ENCODE measurements at regions not wholly inside any gene's neighbourhood (a gene's known extent, or its start where the extent isn't known, plus 50 kb on each side); places are given as distances from the start of the nearest gene placed in this dataset.

- H3K4me1 ChIP-seq (ENCODE audit: low read depth, poor library complexity, severe bottlenecking) = no peaks in the 10 kb centered on the region
- H4K20me1 ChIP-seq (ENCODE audit: insufficient read depth) = no peaks in the 10 kb centered on the region
- H3K4me3 ChIP-seq (IDR thresholded peaks at IDR 0.05; ENCODE audit: insufficient read depth, low read depth, low read length) = no peak overlapping the region
- H3K4me2 ChIP-seq = no peak overlapping the region
- no peaks in the 10 kb centered on the region for H3K36me3 ChIP-seq (ENCODE audit: insufficient read depth)
- no peak overlapping the region for H2AFZ ChIP-seq (ENCODE audit: low read depth)
- no peak for TF ChIP-seq CTCF (conservative IDR thresholded peaks at IDR 0.05; ENCODE audit: low read depth, low read length)
- no peaks in the 10 kb centered on the region for H3K27me3 ChIP-seq (ENCODE audit: insufficient read depth, low read depth)
- H3K27ac ChIP-seq = no peak overlapping the region
- H3K79me2 ChIP-seq (ENCODE audit: insufficient read depth, low read depth) = no peaks in the 10 kb centered on the region
- H3K9ac ChIP-seq = no peak overlapping the region
Observed at GRCh38 chr3:35488526-35488925, 150.8 kb upstream of the ARPP21 start.

GRCh38 chr3:35492841-35493240 lies 146.5 kb upstream of the ARPP21 start:
- TF ChIP-seq CTCF (conservative IDR thresholded peaks at IDR 0.05; ENCODE audit: low read depth, low read length) = no peak
- H4K20me1 ChIP-seq (ENCODE audit: insufficient read depth) = no peaks in the 10 kb centered on the region
- no peak overlapping the region for H2AFZ ChIP-seq (ENCODE audit: low read depth)
- H3K36me3 ChIP-seq (ENCODE audit: insufficient read depth) = no peaks in the 10 kb centered on the region
- no peak overlapping the region for H3K4me3 ChIP-seq (IDR thresholded peaks at IDR 0.05; ENCODE audit: insufficient read depth, low read depth, low read length)
- H3K27ac ChIP-seq = no peak overlapping the region
- no peak overlapping the region for H3K4me2 ChIP-seq
- no peaks in the 10 kb centered on the region for H3K79me2 ChIP-seq (ENCODE audit: insufficient read depth, low read depth)
- no peak overlapping the region for H3K9ac ChIP-seq
- no peaks in the 10 kb centered on the region for H3K27me3 ChIP-seq (ENCODE audit: insufficient read depth, low read depth)
- H3K4me1 ChIP-seq (ENCODE audit: low read depth, poor library complexity, severe bottlenecking) = no peaks in the 10 kb centered on the region

GRCh38 chr3:35498506-35499210 lies 140.7 kb upstream of the ARPP21 start:
- Histone ChIP-seq H3K27ac (no peak overlapping the region), H4K20me1 (ENCODE audit: insufficient read depth) (no peaks in the 10 kb centered on the region), H3K27me3 (ENCODE audit: insufficient read depth, low read depth) (no peaks in the 10 kb centered on the region), H3K36me3 (ENCODE audit: insufficient read depth) (no peaks in the 10 kb centered on the region), H3K4me1 (ENCODE audit: low read depth, poor library complexity, severe bottlenecking) (no peaks in the 10 kb centered on the region), H2AFZ (ENCODE audit: low read depth) (no peak overlapping the region), H3K4me2 (no peak overlapping the region), H3K4me3 (IDR thresholded peaks at IDR 0.05; ENCODE audit: insufficient read depth, low read depth, low read length) (no peak overlapping the region), H3K9ac (no peak overlapping the region), H3K79me2 (ENCODE audit: insufficient read depth, low read depth) (no peaks in the 10 kb centered on the region)
- TF ChIP-seq CTCF (conservative IDR thresholded peaks at IDR 0.05; ENCODE audit: low read depth, low read length) = no peak

GRCh38 chr3:35500641-35501350 lies 138.5 kb upstream of the ARPP21 start:
- Histone ChIP-seq H3K36me3 (ENCODE audit: insufficient read depth) (no peaks in the 10 kb centered on the region), H4K20me1 (ENCODE audit: insufficient read depth) (no peaks in the 10 kb centered on the region), H3K9ac (no peak overlapping the region), H3K4me1 (ENCODE audit: low read depth, poor library complexity, severe bottlenecking) (no peaks in the 10 kb centered on the region), H3K79me2 (ENCODE audit: insufficient read depth, low read depth) (no peaks in the 10 kb centered on the region), H3K4me3 (IDR thresholded peaks at IDR 0.05; ENCODE audit: insufficient read depth, low read depth, low read length) (no peak overlapping the region), H3K27ac (no peak overlapping the region), H2AFZ (ENCODE audit: low read depth) (no peak overlapping the region), H3K27me3 (ENCODE audit: insufficient read depth, low read depth) (no peaks in the 10 kb centered on the region), H3K4me2 (no peak overlapping the region)
- TF ChIP-seq CTCF (conservative IDR thresholded peaks at IDR 0.05; ENCODE audit: low read depth, low read length) = no peak

Measured in KMS-11 (cell line).